SU-DHL-6 (cell line): ENCODE measurements at regions not wholly inside any gene's neighbourhood (a gene's known extent, or its start where the extent isn't known, plus 50 kb on each side); places are given as distances from the start of the nearest gene placed in this dataset.

Experiments used
- EZH2phosphoT487 ChIP-seq: fragments of 200-600 bp; sonication (generic), shearing (Covaris generic); conservative IDR thresholded peaks from 2 replicates; pipeline ENCODE4 v1.6.1; 2018; ENCODE audit warnings: mild to moderate bottlenecking, antibody characterized with exemption, low read length, moderate library complexity, mixed read lengths
- TF ChIP-seq, protein P1 (sequence below): fragments of 200-600 bp; sonication (generic); IDR thresholded peaks from one replicate; pipeline ENCODE4 v1.5.1; 2017; ENCODE audit warnings: antibody characterized with exemption, mild to moderate bottlenecking, low read length, moderate library complexity; ENCODE audit not compliant: insufficient read depth, poor library complexity, severe bottlenecking

DNA sequence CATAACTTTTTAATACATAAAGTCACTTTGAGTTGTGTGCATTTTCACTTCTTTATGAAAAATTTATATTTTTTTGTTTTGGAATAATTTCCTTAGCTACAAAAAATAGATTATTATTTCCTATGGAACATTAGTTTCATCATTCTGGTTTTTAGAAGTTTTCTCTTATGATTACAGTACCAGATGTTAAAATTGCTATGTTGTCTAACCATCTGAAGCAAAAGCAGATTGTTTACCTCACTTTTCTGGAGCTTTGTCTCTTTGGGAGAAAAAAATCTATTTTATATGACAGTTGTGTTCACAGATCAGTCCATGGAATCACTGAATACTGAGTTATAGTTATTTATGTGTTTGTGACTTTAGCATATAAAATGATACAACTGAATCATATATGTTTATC, 708.9 kb upstream of the RIOK2 start:
- TF ChIP-seq, protein P1, sequence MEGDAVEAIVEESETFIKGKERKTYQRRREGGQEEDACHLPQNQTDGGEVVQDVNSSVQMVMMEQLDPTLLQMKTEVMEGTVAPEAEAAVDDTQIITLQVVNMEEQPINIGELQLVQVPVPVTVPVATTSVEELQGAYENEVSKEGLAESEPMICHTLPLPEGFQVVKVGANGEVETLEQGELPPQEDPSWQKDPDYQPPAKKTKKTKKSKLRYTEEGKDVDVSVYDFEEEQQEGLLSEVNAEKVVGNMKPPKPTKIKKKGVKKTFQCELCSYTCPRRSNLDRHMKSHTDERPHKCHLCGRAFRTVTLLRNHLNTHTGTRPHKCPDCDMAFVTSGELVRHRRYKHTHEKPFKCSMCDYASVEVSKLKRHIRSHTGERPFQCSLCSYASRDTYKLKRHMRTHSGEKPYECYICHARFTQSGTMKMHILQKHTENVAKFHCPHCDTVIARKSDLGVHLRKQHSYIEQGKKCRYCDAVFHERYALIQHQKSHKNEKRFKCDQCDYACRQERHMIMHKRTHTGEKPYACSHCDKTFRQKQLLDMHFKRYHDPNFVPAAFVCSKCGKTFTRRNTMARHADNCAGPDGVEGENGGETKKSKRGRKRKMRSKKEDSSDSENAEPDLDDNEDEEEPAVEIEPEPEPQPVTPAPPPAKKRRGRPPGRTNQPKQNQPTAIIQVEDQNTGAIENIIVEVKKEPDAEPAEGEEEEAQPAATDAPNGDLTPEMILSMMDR = no peak
- no peak for TF ChIP-seq EZH2phosphoT487
